Hepatocyte (in vitro differentiated cells): ENCODE measurements at regions not wholly inside any gene's neighbourhood (a gene's known extent, or its start where the extent isn't known, plus 50 kb on each side); places are given as distances from the start of the nearest gene placed in this dataset.

Experiments
- EZH2 ChIP-seq: fragments of 200-600 bp; sonication (generic); IDR thresholded peaks from 2 replicates; pipeline ENCODE4 v1.6.1; 2016; ENCODE audit warnings: antibody characterized with exemption, mild to moderate bottlenecking, borderline replicate concordance
- TF ChIP-seq, protein P1 (sequence below): fragments of 200-600 bp; sonication (generic); IDR thresholded peaks from 2 replicates; pipeline ENCODE4 v1.5.1; 2016; ENCODE audit warnings: antibody characterized with exemption, mild to moderate bottlenecking; ENCODE audit not compliant: poor library complexity

DNA sequence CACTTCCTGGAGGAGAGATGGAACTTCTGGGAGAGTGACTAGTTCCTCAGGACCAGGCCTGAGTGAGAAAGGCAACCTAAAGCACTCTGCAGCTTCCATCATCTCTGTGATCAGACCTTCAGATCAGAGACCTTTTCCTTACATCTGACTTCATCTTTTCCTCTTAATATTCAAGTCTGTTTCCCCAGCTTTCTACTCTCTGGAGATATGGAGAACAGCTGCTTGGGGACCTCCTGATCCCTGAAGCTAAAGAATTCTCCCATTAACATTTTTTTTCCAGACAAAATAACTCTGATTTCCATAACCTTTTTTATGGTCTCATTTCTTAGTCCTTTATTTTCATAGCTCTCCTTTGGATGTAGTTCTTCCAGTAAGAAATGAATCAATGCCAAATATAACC, 133.4 kb upstream of the FNDC3A start:
- TF ChIP-seq, protein P1, sequence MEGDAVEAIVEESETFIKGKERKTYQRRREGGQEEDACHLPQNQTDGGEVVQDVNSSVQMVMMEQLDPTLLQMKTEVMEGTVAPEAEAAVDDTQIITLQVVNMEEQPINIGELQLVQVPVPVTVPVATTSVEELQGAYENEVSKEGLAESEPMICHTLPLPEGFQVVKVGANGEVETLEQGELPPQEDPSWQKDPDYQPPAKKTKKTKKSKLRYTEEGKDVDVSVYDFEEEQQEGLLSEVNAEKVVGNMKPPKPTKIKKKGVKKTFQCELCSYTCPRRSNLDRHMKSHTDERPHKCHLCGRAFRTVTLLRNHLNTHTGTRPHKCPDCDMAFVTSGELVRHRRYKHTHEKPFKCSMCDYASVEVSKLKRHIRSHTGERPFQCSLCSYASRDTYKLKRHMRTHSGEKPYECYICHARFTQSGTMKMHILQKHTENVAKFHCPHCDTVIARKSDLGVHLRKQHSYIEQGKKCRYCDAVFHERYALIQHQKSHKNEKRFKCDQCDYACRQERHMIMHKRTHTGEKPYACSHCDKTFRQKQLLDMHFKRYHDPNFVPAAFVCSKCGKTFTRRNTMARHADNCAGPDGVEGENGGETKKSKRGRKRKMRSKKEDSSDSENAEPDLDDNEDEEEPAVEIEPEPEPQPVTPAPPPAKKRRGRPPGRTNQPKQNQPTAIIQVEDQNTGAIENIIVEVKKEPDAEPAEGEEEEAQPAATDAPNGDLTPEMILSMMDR: no peak
- TF ChIP-seq EZH2: no peak
